ENCODE measurements at regions not wholly inside any gene's neighbourhood (a gene's known extent, or its start where the extent isn't known, plus 50 kb on each side); places are given as distances from the start of the nearest gene placed in this dataset.

DNA sequence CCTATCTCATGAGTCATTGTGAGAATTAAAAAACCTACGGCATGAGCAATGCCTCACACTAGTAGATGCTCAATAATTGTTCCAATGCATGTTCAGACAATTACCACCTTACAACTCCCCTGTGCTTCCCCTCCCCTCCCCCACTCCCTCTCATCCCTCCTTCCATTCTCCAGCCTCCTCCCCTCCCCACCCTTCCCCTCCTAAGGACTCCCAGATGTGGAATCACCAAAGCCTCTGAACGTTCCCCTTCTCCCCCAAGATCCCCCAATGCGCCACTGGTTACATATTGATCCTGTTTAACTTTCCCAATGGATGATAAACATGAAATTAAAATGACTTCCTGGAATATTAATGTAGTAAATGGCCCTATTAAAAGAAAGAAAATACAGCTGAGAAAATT is 84.8 kb downstream of the PCDH1 start:
- no peak for TF ChIP-seq EZH2 (IDR thresholded peaks at IDR 0.05; ENCODE audit: borderline replicate concordance, low read depth, low read length, severe bottlenecking)
- TF ChIP-seq, protein P1, sequence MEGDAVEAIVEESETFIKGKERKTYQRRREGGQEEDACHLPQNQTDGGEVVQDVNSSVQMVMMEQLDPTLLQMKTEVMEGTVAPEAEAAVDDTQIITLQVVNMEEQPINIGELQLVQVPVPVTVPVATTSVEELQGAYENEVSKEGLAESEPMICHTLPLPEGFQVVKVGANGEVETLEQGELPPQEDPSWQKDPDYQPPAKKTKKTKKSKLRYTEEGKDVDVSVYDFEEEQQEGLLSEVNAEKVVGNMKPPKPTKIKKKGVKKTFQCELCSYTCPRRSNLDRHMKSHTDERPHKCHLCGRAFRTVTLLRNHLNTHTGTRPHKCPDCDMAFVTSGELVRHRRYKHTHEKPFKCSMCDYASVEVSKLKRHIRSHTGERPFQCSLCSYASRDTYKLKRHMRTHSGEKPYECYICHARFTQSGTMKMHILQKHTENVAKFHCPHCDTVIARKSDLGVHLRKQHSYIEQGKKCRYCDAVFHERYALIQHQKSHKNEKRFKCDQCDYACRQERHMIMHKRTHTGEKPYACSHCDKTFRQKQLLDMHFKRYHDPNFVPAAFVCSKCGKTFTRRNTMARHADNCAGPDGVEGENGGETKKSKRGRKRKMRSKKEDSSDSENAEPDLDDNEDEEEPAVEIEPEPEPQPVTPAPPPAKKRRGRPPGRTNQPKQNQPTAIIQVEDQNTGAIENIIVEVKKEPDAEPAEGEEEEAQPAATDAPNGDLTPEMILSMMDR (IDR thresholded peaks at IDR 0.05; ENCODE audit: borderline replicate concordance, extremely low read depth, low read length, poor library complexity, severe bottlenecking): no peak

All from DND-41 (cell line).